Posterior vena cava (tissue), 2 donors: ENCODE measurements at regions not wholly inside any gene's neighbourhood (a gene's known extent, or its start where the extent isn't known, plus 50 kb on each side); places are given as distances from the start of the nearest gene placed in this dataset.

ENCODE experiments used
- DNase-seq: peaks from one replicate; pipeline ENCODE4 v3.0.0-alpha.2; 2020; ENCODE audit warnings: low spot score
- intact Hi-C, 2 donors: fragments of 100-400 bp; cut with DNase I; formaldehyde crosslinking; loops; one replicate each; pipeline versions ENCODE4 v1.14.1 to v1.14.2; 2022 to 2023
- donor health status: DM: yes; HTN: yes; CAD: no.
- donor health status: DM: yes; HTN: yes; CAD: no.

- no peak for DNase-seq
- intact Hi-C loops: no loop called here
Measured at GRCh38 chr4:110754716-110755115, 131.8 kb upstream of the PITX2 start.

- intact Hi-C loops: no loop called here
- DNase-seq: no peak
Measured at GRCh38 chr4:110769578-110769977, 146.7 kb upstream of the PITX2 start.

DNA sequence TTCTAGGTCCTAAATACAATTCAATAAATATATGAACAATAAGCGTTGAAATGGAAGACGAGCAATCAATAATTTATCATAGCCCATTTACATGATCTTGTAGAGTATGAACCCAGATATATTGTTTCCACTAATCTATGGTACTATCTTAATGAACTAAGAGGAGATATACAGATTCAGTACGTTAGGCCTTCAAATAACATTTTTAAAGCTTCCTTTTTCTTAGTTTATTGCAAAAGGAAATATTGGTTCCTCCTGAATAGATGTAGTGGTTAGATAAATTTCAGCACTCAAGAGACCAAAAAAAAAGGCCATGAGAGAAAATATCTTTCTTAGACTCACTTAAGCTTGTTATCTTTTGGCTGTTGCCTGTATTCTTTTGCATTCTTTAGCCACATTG is 147.5 kb upstream of the PITX2 start:
- DNase-seq: no peak
- intact Hi-C loops: no loop called here

DNA sequence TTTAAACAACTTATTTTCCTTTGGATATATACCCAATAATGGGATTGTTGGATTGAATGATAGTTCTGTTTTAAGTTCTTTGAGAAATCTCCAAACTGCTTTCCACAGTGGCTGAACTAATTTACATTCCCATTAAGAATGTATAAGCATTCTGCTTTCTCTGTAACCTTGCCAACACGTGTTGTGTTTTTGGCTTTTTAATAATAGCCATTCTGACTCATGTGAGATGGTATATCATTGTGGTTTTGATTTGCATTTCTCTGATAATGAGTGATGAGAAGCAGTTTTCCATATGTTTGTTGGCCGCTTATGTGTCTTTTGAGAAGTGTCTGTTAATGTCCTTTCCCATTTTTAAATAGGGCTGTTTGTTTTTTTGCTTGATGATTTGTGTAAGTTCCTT is 155.6 kb upstream of the PITX2 start:
- no peak for DNase-seq
- intact Hi-C loops: no loop called here

- DNase-seq: no peak
- intact Hi-C loops: no loop called here
Measured at GRCh38 chr4:110780538-110780937, 157.7 kb upstream of the PITX2 start.

DNA sequence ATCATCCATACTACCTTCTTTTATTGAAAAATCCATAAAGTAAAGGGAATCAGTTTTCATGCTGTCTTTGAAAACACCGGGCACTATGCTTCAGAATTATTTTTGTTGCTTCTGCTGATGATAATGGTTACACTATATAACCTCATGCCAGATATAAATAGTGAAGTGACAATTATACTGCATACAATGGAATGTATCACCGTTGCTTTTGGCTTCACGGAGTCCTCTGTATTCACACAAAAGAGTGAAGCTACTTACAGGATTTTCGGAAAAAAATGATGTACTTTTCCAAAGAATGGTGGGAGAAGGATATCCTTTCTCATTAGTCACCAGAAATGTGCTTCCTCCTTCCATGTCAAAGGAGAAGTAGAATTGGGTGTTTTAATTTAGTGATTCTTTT is 159.1 kb upstream of the PITX2 start:
- intact Hi-C loops: no loop called here

DNA sequence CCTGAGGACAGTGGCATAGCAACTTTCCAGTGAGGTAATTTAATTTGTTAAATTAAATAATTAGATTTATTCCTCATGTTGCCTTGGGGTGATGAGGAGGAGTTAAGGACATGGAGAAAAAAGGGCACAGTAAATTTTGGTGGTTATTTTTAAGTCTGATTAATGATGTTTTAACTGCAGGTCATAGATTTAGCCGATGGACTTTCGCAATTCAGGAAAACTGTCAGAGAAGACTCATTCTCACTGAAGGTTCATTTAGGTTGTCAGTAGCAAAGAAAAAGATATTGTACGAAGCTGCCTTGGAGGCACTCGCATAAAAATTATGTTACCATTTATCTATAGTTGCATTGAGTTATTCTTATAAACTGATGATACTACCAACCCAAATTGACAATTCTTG is 164.2 kb upstream of the PITX2 start:
- intact Hi-C loops: no loop called here
- DNase-seq: no peak

More for the DNA sequence above, 159.1 kb upstream of the PITX2 start:
- no peak for DNase-seq

- intact Hi-C loops: no loop called here
- DNase-seq: no peak
Measured at GRCh38 chr4:110787707-110788106, 164.8 kb upstream of the PITX2 start.

DNA sequence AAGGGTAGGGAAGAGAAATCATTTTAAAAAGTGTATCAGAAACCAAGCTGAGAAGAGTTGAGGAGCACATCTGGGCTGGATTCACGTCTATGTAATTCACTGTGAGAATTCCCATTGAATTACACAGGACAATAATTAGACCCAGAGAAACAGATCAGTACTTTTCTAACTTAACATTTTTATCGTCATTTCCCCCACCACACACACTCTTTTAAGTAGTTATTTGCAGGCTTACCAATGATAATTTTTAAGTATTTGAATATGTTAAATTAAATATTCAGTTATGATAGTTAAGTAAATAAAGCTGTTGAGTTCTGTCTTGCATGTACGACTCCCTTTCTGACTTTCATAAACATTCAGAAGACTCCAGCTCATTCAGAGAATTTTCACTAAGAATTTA is 165.4 kb upstream of the PITX2 start:
- intact Hi-C loops: no loop called here
- DNase-seq: no peak

GRCh38 chr4:110792036-110792435 is 169.2 kb upstream of the PITX2 start:
- no peak for DNase-seq
- intact Hi-C loops: no loop called here

DNA sequence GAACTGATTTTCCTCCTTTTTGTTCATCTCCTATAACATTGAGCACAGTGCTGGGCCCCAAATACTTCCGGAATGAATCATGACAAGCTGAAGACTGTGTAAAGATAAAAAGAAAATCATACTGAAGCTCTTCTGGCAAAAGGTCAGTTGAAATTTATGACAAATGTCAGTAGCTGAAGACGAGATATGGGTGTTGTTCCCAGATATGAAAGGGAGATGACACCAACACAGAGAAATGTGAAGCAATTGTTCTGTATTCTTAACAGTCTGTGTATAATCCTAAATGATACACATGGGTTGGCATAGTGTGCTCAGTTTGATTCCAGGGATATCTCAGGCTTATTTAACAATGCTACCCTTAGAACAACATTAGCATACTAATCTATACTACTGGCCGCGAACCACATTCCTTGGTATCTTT is 170.5 kb upstream of the PITX2 start:
- DNase-seq: no peak
- intact Hi-C loops: no loop called here

DNA sequence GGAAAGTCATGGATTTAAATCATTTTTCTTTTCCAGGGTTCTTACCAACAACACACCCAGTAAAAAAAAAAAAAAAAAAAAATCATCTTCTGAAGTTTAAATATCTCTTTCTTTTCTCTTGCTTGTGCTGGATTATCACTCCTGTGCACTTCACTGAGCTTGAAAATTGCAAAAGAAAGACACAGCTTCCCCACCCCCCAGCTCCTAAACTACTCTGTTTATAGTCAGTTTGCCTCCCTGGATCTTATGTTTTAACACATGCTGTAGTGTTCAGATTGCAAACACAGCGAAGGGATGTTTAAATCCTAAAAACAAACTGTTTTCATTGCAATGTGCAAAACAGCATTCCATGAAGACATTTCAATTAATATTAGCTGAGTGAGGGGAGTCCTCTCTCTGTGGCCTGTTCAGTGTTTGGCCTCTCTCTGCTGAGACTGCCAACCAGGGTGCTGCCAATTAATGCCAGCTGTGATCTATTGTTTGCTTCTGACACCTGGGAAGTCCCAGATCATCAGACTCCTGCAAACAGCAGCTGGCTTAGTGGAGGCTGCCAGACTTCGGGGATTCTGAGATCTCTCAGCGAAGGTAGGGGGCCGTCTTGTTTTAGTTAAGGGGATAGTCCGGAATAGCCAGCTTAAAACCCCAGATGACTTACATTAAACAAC is 171.1 kb upstream of the PITX2 start:
- DNase-seq: no peak
- intact Hi-C loops: no loop called here

- no peak for DNase-seq
- intact Hi-C loops: no loop called here
Measured at GRCh38 chr4:110795971-110796370, 173.1 kb upstream of the PITX2 start.

DNA sequence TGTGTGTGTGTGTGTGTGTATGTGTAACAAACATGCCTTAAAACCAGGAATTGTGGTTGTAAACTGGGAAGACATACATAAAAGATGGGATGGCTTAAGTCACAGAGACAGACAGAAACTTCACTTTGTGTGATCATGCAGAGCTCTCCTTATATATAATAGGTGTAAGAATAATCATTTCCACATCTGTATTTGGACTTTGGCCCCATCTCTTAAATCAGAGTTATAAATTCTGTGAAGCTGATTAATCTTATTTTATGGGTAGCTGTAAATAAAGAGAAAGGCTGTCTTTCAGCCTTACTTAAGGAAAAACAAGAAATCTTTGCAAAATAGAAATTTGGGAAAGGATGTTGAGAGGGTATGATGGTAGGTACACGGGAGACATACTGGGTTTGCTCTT is 174.6 kb upstream of the PITX2 start:
- intact Hi-C loops: no loop called here
- no peak for DNase-seq

- intact Hi-C loops: no loop called here
- no peak for DNase-seq
Measured at GRCh38 chr4:110798687-110799086, 175.8 kb upstream of the PITX2 start.

- intact Hi-C loops: no loop called here
Measured at GRCh38 chr4:110799211-110799610, 176.3 kb upstream of the PITX2 start.

DNA sequence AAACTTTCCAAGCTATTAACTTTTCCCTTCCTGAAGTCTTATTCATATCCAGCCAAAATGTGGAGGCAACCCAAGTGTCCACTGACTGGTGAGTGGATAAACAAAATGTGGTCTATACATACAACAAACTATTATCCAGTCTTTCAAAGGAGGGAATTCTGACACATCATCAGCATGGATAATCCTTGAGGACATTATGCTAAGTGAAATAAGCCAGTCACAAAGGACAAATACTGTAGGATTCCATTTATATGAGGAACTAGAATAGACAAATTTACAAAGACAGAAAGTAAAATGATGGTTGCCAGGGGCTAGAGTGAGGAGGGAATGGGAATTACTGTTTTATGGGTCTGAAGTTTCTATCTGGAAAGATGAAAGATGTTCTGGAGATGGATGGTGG is 178.7 kb upstream of the PITX2 start:
- DNase-seq: no peak
- intact Hi-C loops: no loop called here

More at GRCh38 chr4:110799211-110799610, 176.3 kb upstream of the PITX2 start:
- no peak for DNase-seq

GRCh38 chr4:110808351-110808878 is 185.5 kb upstream of the PITX2 start:
- DNase-seq: no peak
- intact Hi-C loops: no loop called here

DNA sequence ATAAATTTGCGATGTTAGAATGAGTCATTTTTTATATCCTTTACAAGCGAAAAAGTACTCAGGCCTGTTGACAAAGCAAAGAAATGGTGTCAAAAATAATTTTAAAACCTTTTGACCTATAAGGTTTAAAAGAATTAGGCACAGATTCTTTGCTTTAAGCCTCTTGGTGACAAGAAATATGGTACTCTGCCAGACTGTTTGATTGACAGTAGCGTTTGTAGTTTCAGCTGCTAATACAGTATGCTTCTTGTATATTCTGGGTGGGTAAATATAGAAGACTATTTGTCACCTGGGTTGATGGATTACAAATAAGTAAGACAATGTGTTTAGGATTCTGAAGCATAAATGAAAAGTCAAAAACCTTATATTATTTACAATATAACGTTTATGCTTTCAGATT is 193.1 kb upstream of the PITX2 start:
- intact Hi-C loops: no loop called here
- no peak for DNase-seq

- intact Hi-C loops: no loop called here
- DNase-seq: no peak
Measured at GRCh38 chr4:110816367-110816766, 193.5 kb upstream of the PITX2 start.

GRCh38 chr4:110821186-110821585 is 198.3 kb upstream of the PITX2 start:
- no peak for DNase-seq
- intact Hi-C loops: no loop called here

- no peak for DNase-seq
- intact Hi-C loops: no loop called here
Measured at GRCh38 chr4:110823251-110823650, 200.4 kb upstream of the PITX2 start.
